ENCODE measurements at regions not wholly inside any gene's neighbourhood (a gene's known extent, or its start where the extent isn't known, plus 50 kb on each side); places are given as distances from the start of the nearest gene placed in this dataset.

- Histone ChIP-seq H3K4me1 (ENCODE audit: control insufficient read depth in 4 of 4, insufficient read depth in 4 of 4, low read length in 3 of 4) (no peaks in the 10 kb centered on the region), H3K36me3 (ENCODE audit: control insufficient read depth in 4 of 4, insufficient read depth in 3 of 4, low read depth in 1 of 4, low read length in 3 of 4) (no peaks in the 10 kb centered on the region), H3K9me3 (ENCODE audit: control insufficient read depth in 4 of 4, low read length in 3 of 4) (no peaks in the 10 kb centered on the region), H3K9ac (ENCODE audit: low read depth in 1 of 2, low read length in 2 of 2) (no peak overlapping the region), H3K4me3 (ENCODE audit: low read depth in 1 of 3, low read length in 3 of 3) (no peak overlapping the region), H3K27ac (ENCODE audit: low read depth in 1 of 2, low read length in 2 of 2) (no peak overlapping the region), H3K27me3 (ENCODE audit: control insufficient read depth in 4 of 4, insufficient read depth in 4 of 4, low read length in 3 of 4) (no peaks in the 10 kb centered on the region)
- WGBS: 96% methylated on average over 6 of the region's 6 CpGs
- no peak for DNase-seq (ENCODE audit: low spot score)
- no peak for TF ChIP-seq EGR1 (IDR thresholded peaks at IDR 0.05; ENCODE audit: low read depth in 2 of 2)
- TF ChIP-seq FOXA1 (IDR thresholded peaks at IDR 0.05): no peak
- no peak for TF ChIP-seq RAD21 (IDR thresholded peaks at IDR 0.05)
- TF ChIP-seq GABPA (IDR thresholded peaks at IDR 0.05 in 1 of 2, conservative IDR thresholded peaks at IDR 0.05 in 1 of 2): no peak
- no peak for TF ChIP-seq NR2F2 (IDR thresholded peaks at IDR 0.05)
- TF ChIP-seq HNF4A (conservative IDR thresholded peaks at IDR 0.05): no peak
- no peak for TF ChIP-seq ZBTB33 (IDR thresholded peaks at IDR 0.05)
- no peak for TF ChIP-seq FOXA2 (IDR thresholded peaks at IDR 0.05)
- no peak for TF ChIP-seq MAX (IDR thresholded peaks at IDR 0.05)
- no peak for TF ChIP-seq YY1 (IDR thresholded peaks at IDR 0.05)
- no peak for TF ChIP-seq JUND (IDR thresholded peaks at IDR 0.05)
- no peak for TF ChIP-seq CTCF (IDR thresholded peaks at IDR 0.05; ENCODE audit: low read depth, low read length, missing input control)
- TF ChIP-seq SP1 (IDR thresholded peaks at IDR 0.05): no peak
Measured at GRCh38 chr2:7967707-7968405, 714.0 kb upstream of the ID2 start.

- no peaks in the 10 kb centered on the region for H3K27me3 ChIP-seq (ENCODE audit: control insufficient read depth in 4 of 4, insufficient read depth in 4 of 4, low read length in 3 of 4)
- no peaks in the 10 kb centered on the region for H3K36me3 ChIP-seq (ENCODE audit: control insufficient read depth in 4 of 4, insufficient read depth in 3 of 4, low read depth in 1 of 4, low read length in 3 of 4)
- no peak for DNase-seq (ENCODE audit: low spot score)
- H3K4me1 ChIP-seq (ENCODE audit: control insufficient read depth in 4 of 4, insufficient read depth in 4 of 4, low read length in 3 of 4): no peaks in the 10 kb centered on the region
- H3K4me3 ChIP-seq (ENCODE audit: low read depth in 1 of 3, low read length in 3 of 3): no peak overlapping the region
- TF ChIP-seq ATF3 (IDR thresholded peaks at IDR 0.05): no peak
- no peak for TF ChIP-seq FOXA2 (IDR thresholded peaks at IDR 0.05)
- no peak for TF ChIP-seq RAD21 (IDR thresholded peaks at IDR 0.05)
- no peak for TF ChIP-seq MAX (IDR thresholded peaks at IDR 0.05)
- TF ChIP-seq TAF1 (conservative IDR thresholded peaks at IDR 0.05): no peak
- TF ChIP-seq FOXA1 (IDR thresholded peaks at IDR 0.05): no peak
- no peak for TF ChIP-seq JUND (IDR thresholded peaks at IDR 0.05)
- H3K9me3 ChIP-seq (ENCODE audit: control insufficient read depth in 4 of 4, low read length in 3 of 4): no peaks in the 10 kb centered on the region
- no peak overlapping the region for H3K27ac ChIP-seq (ENCODE audit: low read depth in 1 of 2, low read length in 2 of 2)
- H3K9ac ChIP-seq (ENCODE audit: low read depth in 1 of 2, low read length in 2 of 2): no peak overlapping the region
- 89% methylated on average over 10 of the region's 10 CpGs for WGBS
Measured at GRCh38 chr2:7969756-7970515, 711.9 kb upstream of the ID2 start.
